IPS-11a (cell line): ENCODE measurements at regions not wholly inside any gene's neighbourhood (a gene's known extent, or its start where the extent isn't known, plus 50 kb on each side); places are given as distances from the start of the nearest gene placed in this dataset.
"Not testable (repeated sequence)": the region's sequence is repeated elsewhere in the genome, so short reads cannot be mapped to it uniquely, and the experiment has no call there.

ENCODE experiments used
- H3K4me3 ChIP-seq: one replicate; pipeline ENCODE4 v1.5.1; 2013; ENCODE audit warnings: low read depth, low read length, control low read depth

- no peak overlapping the region for H3K4me3 ChIP-seq
Observed at GRCh38 chr19:30955112-30956104, 393.8 kb downstream of the TSHZ3 start.

GRCh38 chr19:30944276-30944932, 404.8 kb downstream of the TSHZ3 start:
- not testable (repeated sequence) for H3K4me3 ChIP-seq

- H3K4me3 ChIP-seq, result no peak overlapping the region
Observed at GRCh38 chr19:30943101-30943843, 406.0 kb downstream of the TSHZ3 start.

GRCh38 chr19:30942636-30943035, 406.6 kb downstream of the TSHZ3 start:
- H3K4me3 ChIP-seq, result no peak overlapping the region

GRCh38 chr19:30941591-30941990, 407.6 kb downstream of the TSHZ3 start:
- no peak overlapping the region for H3K4me3 ChIP-seq

- no peak overlapping the region for H3K4me3 ChIP-seq
Observed at GRCh38 chr19:30936276-30936675, 413.0 kb downstream of the TSHZ3 start.

GRCh38 chr19:30935146-30935545, 414.1 kb downstream of the TSHZ3 start:
- H3K4me3 ChIP-seq, result no peak overlapping the region

- H3K4me3 ChIP-seq, result not testable (repeated sequence)
Observed at GRCh38 chr19:30933454-30933853, 415.8 kb downstream of the TSHZ3 start.

GRCh38 chr19:30932854-30933253, 416.4 kb downstream of the TSHZ3 start:
- H3K4me3 ChIP-seq, result no peak overlapping the region

- H3K4me3 ChIP-seq, result no peak overlapping the region
Observed at GRCh38 chr19:30930941-30931706, 418.1 kb downstream of the TSHZ3 start.

GRCh38 chr19:30927705-30928104, 421.5 kb downstream of the TSHZ3 start:
- no peak overlapping the region for H3K4me3 ChIP-seq

GRCh38 chr19:30924670-30925069, 424.6 kb downstream of the TSHZ3 start:
- H3K4me3 ChIP-seq, result no peak overlapping the region

GRCh38 chr19:30924069-30924636, 425.1 kb downstream of the TSHZ3 start:
- no peak overlapping the region for H3K4me3 ChIP-seq

- no peak overlapping the region for H3K4me3 ChIP-seq
Observed at GRCh38 chr19:30923621-30924020, 425.6 kb downstream of the TSHZ3 start.

- no peak overlapping the region for H3K4me3 ChIP-seq
Observed at GRCh38 chr19:30923096-30923495, 426.1 kb downstream of the TSHZ3 start.

- no peak overlapping the region for H3K4me3 ChIP-seq
Observed at GRCh38 chr19:30920222-30920621, 429.0 kb downstream of the TSHZ3 start.

GRCh38 chr19:30919737-30920136, 429.5 kb downstream of the TSHZ3 start:
- no peak overlapping the region for H3K4me3 ChIP-seq

GRCh38 chr19:30916238-30916637, 433.0 kb downstream of the TSHZ3 start:
- H3K4me3 ChIP-seq, result no peak overlapping the region

- no peak overlapping the region for H3K4me3 ChIP-seq
Observed at GRCh38 chr19:30911491-30911890, 437.7 kb downstream of the TSHZ3 start.

GRCh38 chr19:30910485-30911240, 438.6 kb downstream of the TSHZ3 start:
- H3K4me3 ChIP-seq, result no peak overlapping the region
